IMR-90 (cell line): ENCODE measurements at regions not wholly inside any gene's neighbourhood (a gene's known extent, or its start where the extent isn't known, plus 50 kb on each side); places are given as distances from the start of the nearest gene placed in this dataset.

ENCODE experiments used
- ATAC-seq: fragments of 200-7000 bp; cut with Tn5 transposase; 2 replicates; pipeline ENCODE4 v1.9.1; 2020; ENCODE audit warnings: low read depth, mild to moderate bottlenecking, moderate library complexity
- BruUV-seq: library from RNA; stranded (reverse); fragments of 400-500 nt; replicated peaks from 2 replicates; lab custom pipeline; 2021; lab: Mats Ljungman, UMichigan
- CTCF ChIA-PET: fragments of 300-600 bp; formaldehyde crosslinking; extraction: SDS; loops from one replicate; lab custom pipeline; 2021; ENCODE audit warnings: antibody characterized with exemption; lab: Yijun Ruan, JAX
- POLR2A ChIA-PET: fragments of 300-600 bp; sonication (Branson Sonifier 250); formaldehyde crosslinking; loops from one replicate; lab custom pipeline; 2022; ENCODE audit warnings: antibody characterized with exemption; ENCODE audit not compliant: unreplicated experiment; lab: Charles Lee
- DNase-seq: peaks from one replicate; pipeline ENCODE4 v3.0.0; 2013
- H2AFZ ChIP-seq: replicated peaks from 2 replicates; pipeline ENCODE3; 2013; ENCODE audit warnings: low read length, mild to moderate bottlenecking; ENCODE audit not compliant: poor library complexity
- H2AK5ac ChIP-seq: 2 replicates; pipeline ENCODE4 v1.6.1; 2013; ENCODE audit warnings: low read depth, low read length, inconsistent platforms
- H2AK9ac ChIP-seq: replicated peaks from 2 replicates; pipeline ENCODE3; 2013; ENCODE audit warnings: mild to moderate bottlenecking, low read depth, low read length, moderate library complexity; ENCODE audit not compliant: poor library complexity
- H2BK120ac ChIP-seq: 2 replicates; pipeline ENCODE4 v1.6.1; 2013; ENCODE audit warnings: low read depth, low read length, inconsistent platforms
- H2BK15ac ChIP-seq: 3 replicates; pipeline ENCODE4 v1.6.1; 2013; ENCODE audit warnings: low read depth, low read length, inconsistent platforms
- H2BK20ac ChIP-seq: 2 replicates; pipeline ENCODE4 v1.6.1; 2013; ENCODE audit warnings: low read depth, mild to moderate bottlenecking, inconsistent platforms, low read length, moderate library complexity
- H2BK5ac ChIP-seq: 2 replicates; pipeline ENCODE4 v1.6.1; 2013; ENCODE audit warnings: mild to moderate bottlenecking, low read depth, low read length, inconsistent platforms; ENCODE audit not compliant: poor library complexity, severe bottlenecking
- H3K14ac ChIP-seq: replicated peaks from 2 replicates; pipeline ENCODE4 v1.6.1; 2013; ENCODE audit warnings: low read depth, low read length, inconsistent platforms
- H3K18ac ChIP-seq: 2 replicates; pipeline ENCODE4 v1.6.1; 2013; ENCODE audit warnings: low read depth, low read length, control low read depth
- H3K23ac ChIP-seq: 2 replicates; pipeline ENCODE4 v1.6.1; 2013; ENCODE audit warnings: low read depth, low read length, inconsistent platforms
- H3K27ac ChIP-seq: 2 replicates; pipeline ENCODE4 v1.5.1; 2013; ENCODE audit warnings: mild to moderate bottlenecking, control low read depth, low read length; ENCODE audit not compliant: insufficient read depth
- H3K27me3 ChIP-seq: 2 replicates; pipeline ENCODE4 v1.6.1; 2013; ENCODE audit warnings: low read length; ENCODE audit not compliant: control insufficient read depth, insufficient read depth
- H3K36me3 ChIP-seq: 2 replicates; pipeline ENCODE4 v1.6.1; 2013; ENCODE audit warnings: low read length, mixed read lengths; ENCODE audit not compliant: control insufficient read depth, insufficient read depth
- H3K4ac ChIP-seq: 2 replicates; pipeline ENCODE4 v1.6.1; 2013; ENCODE audit warnings: low read depth, low read length, inconsistent platforms
- H3K4me1 ChIP-seq: 2 replicates; pipeline ENCODE4 v1.6.1; 2013; ENCODE audit warnings: low read length, mixed read lengths; ENCODE audit not compliant: control insufficient read depth, insufficient read depth
- H3K4me2 ChIP-seq: 2 replicates; pipeline ENCODE4 v1.6.1; 2013; ENCODE audit warnings: low read depth, mild to moderate bottlenecking, control low read depth, low read length, moderate library complexity
- H3K4me3 ChIP-seq: 2 replicates; pipeline ENCODE4 v1.5.1; 2013; ENCODE audit warnings: low read depth, mild to moderate bottlenecking, control low read depth, low read length, moderate library complexity; ENCODE audit not compliant: insufficient read depth
- H3K56ac ChIP-seq: 2 replicates; pipeline ENCODE4 v1.6.1; 2013; ENCODE audit warnings: low read length, inconsistent platforms; ENCODE audit not compliant: insufficient read depth; ENCODE audit errors: extremely low read depth
- H3K79me1 ChIP-seq, 2 experiments: 2 replicates each; pipeline ENCODE4 v1.6.1; 2013; ENCODE audit warnings: low read length in 2 of 2, inconsistent platforms in 1 of 2, low read depth in 1 of 2
- H3K9ac ChIP-seq: 2 replicates; pipeline ENCODE4 v1.6.1; 2013; ENCODE audit warnings: low read depth, low read length, control low read depth
- H3K9me1 ChIP-seq: 2 replicates; pipeline ENCODE4 v1.6.1; 2013; ENCODE audit warnings: low read length, inconsistent platforms; ENCODE audit not compliant: insufficient read depth
- H3K9me3 ChIP-seq: 2 replicates; pipeline ENCODE4 v1.6.1; 2013; ENCODE audit warnings: low read length; ENCODE audit not compliant: control insufficient read depth, insufficient read depth
- H4K20me1 ChIP-seq: 2 replicates; pipeline ENCODE4 v1.6.1; 2013; ENCODE audit warnings: low read length, inconsistent platforms; ENCODE audit not compliant: insufficient read depth
- H4K5ac ChIP-seq: 2 replicates; pipeline ENCODE4 v1.6.1; 2013; ENCODE audit warnings: mild to moderate bottlenecking, low read depth, low read length, control low read depth
- H4K8ac ChIP-seq, 2 experiments: 2 replicates each; pipeline ENCODE4 v1.6.1; 2013; ENCODE audit warnings: low read depth in 2 of 2, low read length in 2 of 2, control low read depth in 1 of 2, inconsistent platforms in 1 of 2
- H4K91ac ChIP-seq: 2 replicates; pipeline ENCODE4 v1.6.1; 2013; ENCODE audit warnings: low read depth, low read length, inconsistent platforms; ENCODE audit not compliant: insufficient read depth
- BHLHE40 ChIP-seq: fragments of 150-350 bp; IDR thresholded peaks from 2 replicates; pipeline ENCODE4 v1.6.1; 2016; ENCODE audit warnings: mild to moderate bottlenecking, low read depth, low read length
- CEBPB ChIP-seq: IDR thresholded peaks from 2 replicates; pipeline ENCODE4 v1.6.1; 2012; ENCODE audit warnings: low read depth, low read length, improper control_type of control experiment
- CHD1 ChIP-seq: IDR thresholded peaks from 2 replicates; pipeline ENCODE4 v1.6.1; 2012; ENCODE audit warnings: low read depth, low read length, improper control_type of control experiment
- FOS ChIP-seq: fragments of 150-350 bp; IDR thresholded peaks from 2 replicates; pipeline ENCODE4 v1.6.1; 2016; ENCODE audit warnings: low read depth, low read length
- MAFK ChIP-seq: IDR thresholded peaks from 2 replicates; pipeline ENCODE4 v1.6.1; 2012; ENCODE audit warnings: low read depth, low read length, improper control_type of control experiment
- MAZ ChIP-seq: IDR thresholded peaks from 2 replicates; pipeline ENCODE4 v1.6.1; 2012; ENCODE audit warnings: low read depth, mild to moderate bottlenecking, low read length, improper control_type of control experiment, moderate library complexity, borderline replicate concordance
- MXI1 ChIP-seq: IDR thresholded peaks from 2 replicates; pipeline ENCODE4 v1.6.1; 2012; ENCODE audit warnings: low read depth, mild to moderate bottlenecking, low read length, moderate library complexity, borderline replicate concordance
- NFE2L2 ChIP-seq: fragments of 150-350 bp; IDR thresholded peaks from 2 replicates; pipeline ENCODE4 v1.6.1; 2016; ENCODE audit warnings: low read depth, mild to moderate bottlenecking, low read length
- POLR2A ChIP-seq: IDR thresholded peaks from 2 replicates; pipeline ENCODE4 v1.6.1; 2012; ENCODE audit warnings: mild to moderate bottlenecking, low read depth, low read length
- RAD21 ChIP-seq: IDR thresholded peaks from 2 replicates; pipeline ENCODE4 v1.6.1; 2012; ENCODE audit warnings: low read length, improper control_type of control experiment
- RCOR1 ChIP-seq: IDR thresholded peaks from 2 replicates; pipeline ENCODE4 v1.6.1; 2012; ENCODE audit warnings: mild to moderate bottlenecking, low read length, improper control_type of control experiment; ENCODE audit not compliant: insufficient replicate concordance
- RFX5 ChIP-seq: IDR thresholded peaks from 2 replicates; pipeline ENCODE4 v1.8.0; 2012; ENCODE audit warnings: low read depth, mild to moderate bottlenecking, low read length, moderate library complexity
- SMC3 ChIP-seq: fragments of 150-350 bp; IDR thresholded peaks from 2 replicates; pipeline ENCODE4 v1.6.1; 2016; ENCODE audit warnings: low read depth, mild to moderate bottlenecking, antibody characterized with exemption, low read length, moderate library complexity
- WGBS, 2 experiments: methylation state at CpG; one replicate each; pipeline versions ENCODE4 v1.1.5 to v1.1.7; 2013; ENCODE audit warnings: missing lambda C conversion rate in 2 of 2; ENCODE audit not compliant: insufficient read length in 1 of 2; ENCODE audit errors: extremely low coverage in 2 of 2; 5-methylcytosine and 5-hydroxymethylcytosine counted together
- dilution Hi-C: fragments of 300-500 bp; cut with HindIII; formaldehyde crosslinking; loops from one replicate; pipeline ENCODE4 v1.14.3; 2018; ENCODE audit warnings: low sequenced_read_pairs; ENCODE audit not compliant: unreplicated experiment
- in situ Hi-C: fragments of 300-500 bp; cut with MboI; formaldehyde crosslinking; loops from 3 replicates; pipeline ENCODE4 v1.14.3; 2019; ENCODE audit warnings: low sequenced_read_pairs, inconsistent platforms, mixed read lengths
- intact Hi-C: fragments of 100-400 bp; cut with micrococcal nuclease; formaldehyde crosslinking; loops from 2 replicates; pipeline ENCODE4 v1.10.0; 2022
- TF ChIP-seq, protein P1 (sequence below): conservative IDR thresholded peaks from 2 replicates; pipeline ENCODE4 v1.5.1; 2012; ENCODE audit warnings: mild to moderate bottlenecking, low read depth, low read length, improper control_type of control experiment
- TF ChIP-seq, protein P2 (sequence below): fragments of 150-350 bp; IDR thresholded peaks from 2 replicates; pipeline ENCODE4 v1.6.1; 2017; ENCODE audit warnings: mild to moderate bottlenecking, antibody characterized with exemption, low read length, low read depth
- TF ChIP-seq, protein P3 (sequence below): fragments of 150-350 bp; IDR thresholded peaks from 2 replicates; pipeline ENCODE4 v1.6.1; 2016; ENCODE audit warnings: low read depth, mild to moderate bottlenecking, low read length, moderate library complexity, borderline replicate concordance

DNA sequence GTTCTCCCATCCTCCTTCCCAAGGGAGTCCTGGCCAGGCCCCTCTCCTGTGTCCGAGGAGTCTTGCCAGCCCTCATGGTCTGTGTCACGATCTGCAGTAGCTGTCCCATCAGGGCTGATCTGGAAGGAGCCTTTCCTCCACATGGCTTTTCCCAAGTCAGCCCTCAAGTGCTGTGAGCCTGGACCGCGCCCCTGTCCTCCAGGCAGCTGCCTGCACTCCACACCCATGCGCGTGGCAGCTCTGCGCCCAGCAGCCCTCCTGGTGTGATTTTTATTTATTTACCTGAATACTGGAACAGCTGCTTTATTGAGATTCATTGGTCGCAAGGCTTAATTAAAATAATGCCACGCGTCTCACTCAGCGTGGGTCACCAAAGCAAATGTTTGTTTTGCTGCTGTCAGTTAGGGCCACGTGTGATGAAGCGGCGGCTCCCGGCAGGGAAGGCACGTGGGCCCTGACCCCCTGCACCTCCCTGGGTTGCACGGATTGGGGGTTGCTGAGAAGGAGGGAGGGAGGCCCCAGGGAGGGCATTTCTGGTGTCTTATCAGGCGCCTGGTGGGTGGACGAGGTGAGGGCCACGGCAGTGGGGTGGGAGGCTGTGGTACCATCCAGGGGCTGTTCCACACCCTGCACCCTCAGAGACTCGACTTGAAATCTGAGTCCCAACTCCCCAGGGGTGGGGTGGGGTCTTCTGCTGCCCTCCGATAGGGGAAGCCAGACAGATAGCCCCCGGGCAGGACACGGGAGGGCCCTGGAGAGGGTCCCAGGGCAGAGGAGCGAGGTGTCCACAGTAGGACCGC, 206.3 kb upstream of the C14orf180 start:
- Histone ChIP-seq H3K4me1 (no peaks in the 10 kb centered on the region), H2AK5ac (no peak overlapping the region), H3K4me3 (no peak overlapping the region), H3K27ac (no peak overlapping the region), H3K9ac (no peak overlapping the region), H3K9me3 (peaks cover 54% of the 10 kb centered on the region), H3K9me1 (no peaks in the 10 kb centered on the region), H3K14ac (no peak overlapping the region), H3K18ac (no peak overlapping the region), H3K23ac (no peak overlapping the region), H3K4ac (no peak overlapping the region), H2BK20ac (no peak overlapping the region), H3K27me3 (no peaks in the 10 kb centered on the region), H2BK120ac (no peak overlapping the region), H2AFZ (no peak overlapping the region), H3K56ac (no peak overlapping the region), H3K36me3 (no peaks in the 10 kb centered on the region), H4K8ac (no peak overlapping the region), H4K5ac (no peak overlapping the region), H4K20me1 (no peaks in the 10 kb centered on the region), H2AK9ac (no peak overlapping the region), H3K79me1 (no peaks in the 10 kb centered on the region), H4K91ac (no peak overlapping the region), H2BK5ac (no peak overlapping the region), H3K4me2 (no peak overlapping the region), H2BK15ac (no peak overlapping the region)
- dilution Hi-C loops = no loop called here
- CTCF ChIA-PET = no interaction called here
- 60% methylated on average over 1 of the region's 26 CpGs; no CpG with 5 or more reads in 1 of the 2 experiments for WGBS, 2 experiments
- BruUV-seq = no TSS peak
- ATAC-seq = no peak
- POLR2A ChIA-PET = no interaction called here
- intact Hi-C loops = no loop called here
- TF ChIP-seq POLR2A (no peak), FOS (no peak), BHLHE40 (no peak), RFX5 (no peak), RAD21 (no peak), CEBPB (no peak), NFE2L2 (no peak), MXI1 (no peak), MAZ (no peak), MAFK (no peak), RCOR1 (no peak), CHD1 (no peak), SMC3 (no peak)
- TF ChIP-seq, protein P1, sequence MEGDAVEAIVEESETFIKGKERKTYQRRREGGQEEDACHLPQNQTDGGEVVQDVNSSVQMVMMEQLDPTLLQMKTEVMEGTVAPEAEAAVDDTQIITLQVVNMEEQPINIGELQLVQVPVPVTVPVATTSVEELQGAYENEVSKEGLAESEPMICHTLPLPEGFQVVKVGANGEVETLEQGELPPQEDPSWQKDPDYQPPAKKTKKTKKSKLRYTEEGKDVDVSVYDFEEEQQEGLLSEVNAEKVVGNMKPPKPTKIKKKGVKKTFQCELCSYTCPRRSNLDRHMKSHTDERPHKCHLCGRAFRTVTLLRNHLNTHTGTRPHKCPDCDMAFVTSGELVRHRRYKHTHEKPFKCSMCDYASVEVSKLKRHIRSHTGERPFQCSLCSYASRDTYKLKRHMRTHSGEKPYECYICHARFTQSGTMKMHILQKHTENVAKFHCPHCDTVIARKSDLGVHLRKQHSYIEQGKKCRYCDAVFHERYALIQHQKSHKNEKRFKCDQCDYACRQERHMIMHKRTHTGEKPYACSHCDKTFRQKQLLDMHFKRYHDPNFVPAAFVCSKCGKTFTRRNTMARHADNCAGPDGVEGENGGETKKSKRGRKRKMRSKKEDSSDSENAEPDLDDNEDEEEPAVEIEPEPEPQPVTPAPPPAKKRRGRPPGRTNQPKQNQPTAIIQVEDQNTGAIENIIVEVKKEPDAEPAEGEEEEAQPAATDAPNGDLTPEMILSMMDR = no peak
- TF ChIP-seq, protein P2, sequence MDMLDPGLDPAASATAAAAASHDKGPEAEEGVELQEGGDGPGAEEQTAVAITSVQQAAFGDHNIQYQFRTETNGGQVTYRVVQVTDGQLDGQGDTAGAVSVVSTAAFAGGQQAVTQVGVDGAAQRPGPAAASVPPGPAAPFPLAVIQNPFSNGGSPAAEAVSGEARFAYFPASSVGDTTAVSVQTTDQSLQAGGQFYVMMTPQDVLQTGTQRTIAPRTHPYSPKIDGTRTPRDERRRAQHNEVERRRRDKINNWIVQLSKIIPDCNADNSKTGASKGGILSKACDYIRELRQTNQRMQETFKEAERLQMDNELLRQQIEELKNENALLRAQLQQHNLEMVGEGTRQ = no peak
- TF ChIP-seq, protein P3, sequence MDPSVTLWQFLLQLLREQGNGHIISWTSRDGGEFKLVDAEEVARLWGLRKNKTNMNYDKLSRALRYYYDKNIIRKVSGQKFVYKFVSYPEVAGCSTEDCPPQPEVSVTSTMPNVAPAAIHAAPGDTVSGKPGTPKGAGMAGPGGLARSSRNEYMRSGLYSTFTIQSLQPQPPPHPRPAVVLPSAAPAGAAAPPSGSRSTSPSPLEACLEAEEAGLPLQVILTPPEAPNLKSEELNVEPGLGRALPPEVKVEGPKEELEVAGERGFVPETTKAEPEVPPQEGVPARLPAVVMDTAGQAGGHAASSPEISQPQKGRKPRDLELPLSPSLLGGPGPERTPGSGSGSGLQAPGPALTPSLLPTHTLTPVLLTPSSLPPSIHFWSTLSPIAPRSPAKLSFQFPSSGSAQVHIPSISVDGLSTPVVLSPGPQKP = no peak
- in situ Hi-C loops = no loop called here
- no peak for DNase-seq
